HUES64 (cell line): ENCODE measurements at regions not wholly inside any gene's neighbourhood (a gene's known extent, or its start where the extent isn't known, plus 50 kb on each side); places are given as distances from the start of the nearest gene placed in this dataset.

Experiments
- H3K27ac ChIP-seq: 2 replicates; pipeline ENCODE4 v1.7.0; 2013; ENCODE audit warnings: low read depth, low read length, inconsistent platforms
- H3K27me3 ChIP-seq: 2 replicates; pipeline ENCODE4 v1.6.1; 2013; ENCODE audit warnings: mild to moderate bottlenecking, low read length; ENCODE audit not compliant: insufficient read depth
- H3K36me3 ChIP-seq: 2 replicates; pipeline ENCODE4 v1.6.1; 2013; ENCODE audit warnings: mild to moderate bottlenecking, low read length; ENCODE audit not compliant: insufficient read depth
- H3K4me1 ChIP-seq: 2 replicates; pipeline ENCODE4 v1.6.1; 2013; ENCODE audit warnings: mild to moderate bottlenecking, low read length, moderate library complexity; ENCODE audit not compliant: insufficient read depth
- H3K4me3 ChIP-seq: 2 replicates; pipeline ENCODE4 v1.5.1; 2013; ENCODE audit warnings: mild to moderate bottlenecking, low read length, moderate library complexity
- H3K9ac ChIP-seq: 2 replicates; pipeline ENCODE4 v1.6.1; 2013; ENCODE audit warnings: mild to moderate bottlenecking, low read depth, low read length
- H3K9me3 ChIP-seq: 2 replicates; pipeline ENCODE4 v1.6.1; 2013; ENCODE audit warnings: low read depth, low read length; ENCODE audit not compliant: insufficient read depth
- WGBS: fragments of 150-250, 120-280 bp; methylation state at CpG from one replicate; pipeline ENCODE4 v1.1.7; 2013; ENCODE audit warnings: missing lambda C conversion rate; 5-methylcytosine and 5-hydroxymethylcytosine counted together

- Histone ChIP-seq H3K36me3 (no peaks in the 10 kb centered on the region), H3K9me3 (no peaks in the 10 kb centered on the region), H3K9ac (no peak overlapping the region), H3K4me3 (no peak overlapping the region), H3K27me3 (no peaks in the 10 kb centered on the region), H3K4me1 (no peaks in the 10 kb centered on the region), H3K27ac (no peak overlapping the region)
- 93% methylated on average over 4 of the region's 4 CpGs for WGBS
Measured at GRCh38 chr2:21696900-21697299, 573.1 kb downstream of the TDRD15 start.

GRCh38 chr2:21700644-21701043 is 576.9 kb downstream of the TDRD15 start:
- Histone ChIP-seq H3K36me3 (no peaks in the 10 kb centered on the region), H3K4me1 (no peaks in the 10 kb centered on the region), H3K4me3 (no peak overlapping the region), H3K27ac (no peak overlapping the region), H3K27me3 (no peaks in the 10 kb centered on the region), H3K9ac (no peak overlapping the region), H3K9me3 (no peaks in the 10 kb centered on the region)

DNA sequence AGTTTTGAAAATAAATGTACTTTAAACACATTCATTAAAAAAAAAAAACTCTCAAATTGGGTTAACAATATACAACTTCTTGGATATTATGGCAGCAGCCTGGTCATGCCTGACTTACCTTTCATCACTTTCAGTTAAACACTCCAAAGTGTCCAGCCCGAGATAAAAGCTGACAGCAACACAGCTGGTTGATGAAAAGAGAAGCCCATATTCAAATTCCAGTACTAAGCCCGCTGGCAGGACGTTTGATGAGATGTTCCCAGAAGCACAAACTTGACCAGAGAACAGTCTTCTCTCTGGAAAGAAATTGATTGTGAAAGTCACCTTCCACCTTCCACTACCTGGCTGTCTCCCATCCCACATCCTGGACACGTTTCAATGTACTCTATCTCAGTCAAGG is 586.3 kb downstream of the TDRD15 start:
- H3K27ac ChIP-seq: no peak overlapping the region
- H3K36me3 ChIP-seq: no peaks in the 10 kb centered on the region
- no peaks in the 10 kb centered on the region for H3K27me3 ChIP-seq
- no peaks in the 10 kb centered on the region for H3K9me3 ChIP-seq
- no peak overlapping the region for H3K9ac ChIP-seq
- H3K4me3 ChIP-seq: no peak overlapping the region
- H3K4me1 ChIP-seq: no peaks in the 10 kb centered on the region
- WGBS: 86% methylated on average over 4 of the region's 4 CpGs

DNA sequence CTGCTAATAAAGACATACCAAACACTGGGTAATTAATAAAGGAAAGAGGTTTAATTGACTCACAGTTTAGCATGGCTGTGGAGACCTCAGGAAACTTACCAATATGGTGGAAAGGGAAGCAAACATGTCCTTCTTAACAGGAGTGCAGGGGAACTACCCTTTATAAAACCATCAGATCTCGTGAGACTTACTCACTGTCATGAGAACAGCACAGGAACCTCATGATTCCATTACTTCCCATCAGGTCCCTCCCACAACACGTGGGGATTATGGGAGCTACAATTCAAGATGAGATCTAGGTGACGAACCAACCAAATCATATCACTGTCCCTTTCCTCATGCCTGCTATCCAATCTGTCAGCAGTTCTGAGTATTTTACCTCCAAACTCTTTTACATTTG is 586.7 kb downstream of the TDRD15 start:
- Histone ChIP-seq H3K27ac (no peak overlapping the region), H3K27me3 (no peaks in the 10 kb centered on the region), H3K4me3 (no peak overlapping the region), H3K9ac (no peak overlapping the region), H3K36me3 (no peaks in the 10 kb centered on the region), H3K4me1 (no peaks in the 10 kb centered on the region), H3K9me3 (no peaks in the 10 kb centered on the region)
- 87% methylated on average over 3 of the region's 3 CpGs for WGBS

DNA sequence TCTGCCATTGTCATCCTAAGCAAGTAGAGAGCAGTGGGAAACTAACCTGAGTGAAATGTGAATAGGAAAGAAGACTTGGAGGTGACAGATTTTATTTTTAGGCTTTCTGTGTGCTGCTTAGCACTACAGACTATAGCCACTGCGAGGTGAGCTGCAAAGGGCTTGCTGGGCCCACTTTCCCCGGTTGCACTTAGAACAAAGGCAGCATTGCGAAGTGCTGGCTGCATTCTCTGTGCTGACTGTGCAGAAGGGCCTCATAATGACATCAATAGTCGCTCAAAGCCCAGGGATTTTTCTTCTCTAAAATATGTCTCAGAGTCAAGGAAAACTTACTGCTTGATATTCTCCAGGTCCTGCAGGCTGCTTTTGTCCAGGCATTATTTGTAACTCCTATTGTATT is 592.1 kb downstream of the TDRD15 start:
- no peak overlapping the region for H3K4me3 ChIP-seq
- no peak overlapping the region for H3K9ac ChIP-seq
- H3K27ac ChIP-seq: no peak overlapping the region
- WGBS: 81% methylated on average over 4 of the region's 4 CpGs
- no peaks in the 10 kb centered on the region for H3K27me3 ChIP-seq
- H3K4me1 ChIP-seq: 0 out of 2 replicates have a peak, but pooled peaks cover 5% of the 10 kb centered on the region
- H3K9me3 ChIP-seq: no peaks in the 10 kb centered on the region
- no peaks in the 10 kb centered on the region for H3K36me3 ChIP-seq

- H3K4me3 ChIP-seq: no peak overlapping the region
- no peaks in the 10 kb centered on the region for H3K9me3 ChIP-seq
- no peaks in the 10 kb centered on the region for H3K36me3 ChIP-seq
- H3K27me3 ChIP-seq: no peaks in the 10 kb centered on the region
- H3K4me1 ChIP-seq: peaks cover 3% of the 10 kb centered on the region; the same call in 1 of the 2 replicates
- H3K27ac ChIP-seq: no peak overlapping the region
- H3K9ac ChIP-seq: no peak overlapping the region
- 91% methylated on average over 4 of the region's 4 CpGs for WGBS
Measured at GRCh38 chr2:21727101-21727500, 603.3 kb downstream of the TDRD15 start.

- WGBS: 88% methylated on average over 1 of the region's 2 CpGs
- Histone ChIP-seq H3K9ac (no peak overlapping the region), H3K27me3 (no peaks in the 10 kb centered on the region), H3K4me3 (no peak overlapping the region), H3K9me3 (no peaks in the 10 kb centered on the region), H3K36me3 (no peaks in the 10 kb centered on the region), H3K4me1 (peaks cover 3% of the 10 kb centered on the region; the same call in 1 of the 2 replicates), H3K27ac (no peak overlapping the region)
Measured at GRCh38 chr2:21728133-21728532, 604.4 kb downstream of the TDRD15 start.

GRCh38 chr2:21730141-21730540 is 606.4 kb downstream of the TDRD15 start:
- Histone ChIP-seq H3K27me3 (no peaks in the 10 kb centered on the region), H3K9ac (no peak overlapping the region), H3K27ac (no peak overlapping the region), H3K4me3 (no peak overlapping the region), H3K36me3 (no peaks in the 10 kb centered on the region), H3K4me1 (peaks cover 3% of the 10 kb centered on the region; the same call in 1 of the 2 replicates), H3K9me3 (no peaks in the 10 kb centered on the region)
- 92% methylated on average over 3 of the region's 3 CpGs for WGBS

GRCh38 chr2:21740484-21740883 is 616.7 kb downstream of the TDRD15 start:
- Histone ChIP-seq H3K9me3 (no peaks in the 10 kb centered on the region), H3K4me1 (no peaks in the 10 kb centered on the region), H3K4me3 (no peak overlapping the region), H3K9ac (no peak overlapping the region), H3K27me3 (no peaks in the 10 kb centered on the region), H3K27ac (no peak overlapping the region), H3K36me3 (no peaks in the 10 kb centered on the region)
- WGBS: 90% methylated on average over 1 of the region's 2 CpGs

DNA sequence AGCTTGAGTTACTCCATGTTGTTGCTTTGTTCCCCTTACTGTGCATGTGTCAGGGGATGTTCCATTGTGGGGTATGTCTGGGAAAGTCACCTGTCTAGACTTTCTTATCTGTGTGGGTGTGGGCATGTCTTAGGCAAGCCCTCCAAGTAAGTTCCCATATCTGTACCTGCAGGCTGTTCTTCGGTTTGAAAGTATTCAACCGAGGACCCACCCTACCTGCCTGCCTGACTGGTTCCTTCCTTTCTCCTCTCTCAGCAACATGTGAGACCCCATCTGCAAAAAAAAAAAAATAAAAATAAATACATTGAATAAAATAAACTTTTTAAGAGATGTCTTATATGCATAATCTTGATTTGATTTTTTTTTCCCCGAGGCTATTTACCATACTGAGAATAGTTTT is 622.7 kb downstream of the TDRD15 start:
- H3K36me3 ChIP-seq: no peaks in the 10 kb centered on the region
- H3K4me3 ChIP-seq: no peak overlapping the region
- no peaks in the 10 kb centered on the region for H3K4me1 ChIP-seq
- H3K27ac ChIP-seq: no peak overlapping the region
- peaks cover 15% of the 10 kb centered on the region for H3K9me3 ChIP-seq
- no peaks in the 10 kb centered on the region for H3K27me3 ChIP-seq
- H3K9ac ChIP-seq: no peak overlapping the region
- WGBS: 100% methylated on average over 2 of the region's 3 CpGs

DNA sequence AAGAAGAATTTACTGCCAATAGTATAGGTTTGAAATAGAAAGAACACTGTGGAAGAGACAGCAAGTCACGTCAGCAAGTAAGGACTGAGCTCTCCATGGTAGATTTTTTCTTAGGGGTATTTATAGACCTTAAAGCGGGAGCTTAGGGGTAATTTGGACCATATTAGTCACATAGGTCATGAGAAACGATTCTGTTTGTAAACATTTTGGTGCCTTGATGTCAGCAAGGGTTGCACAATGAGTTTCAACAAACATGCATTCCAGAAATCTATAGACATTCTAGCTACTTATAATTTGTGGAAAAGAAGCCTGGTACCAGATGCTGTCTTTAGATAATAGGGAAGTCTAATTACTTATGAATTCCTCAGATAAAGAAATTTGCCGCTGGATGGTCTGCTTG is 624.7 kb downstream of the TDRD15 start:
- H3K27me3 ChIP-seq: no peaks in the 10 kb centered on the region
- no peak overlapping the region for H3K27ac ChIP-seq
- H3K4me1 ChIP-seq: peaks cover 4% of the 10 kb centered on the region; the same call in 1 of the 2 replicates
- no peaks in the 10 kb centered on the region for H3K36me3 ChIP-seq
- H3K4me3 ChIP-seq: no peak overlapping the region
- no peak overlapping the region for H3K9ac ChIP-seq
- peaks cover 15% of the 10 kb centered on the region for H3K9me3 ChIP-seq
- 94% methylated on average over 4 of the region's 4 CpGs for WGBS

DNA sequence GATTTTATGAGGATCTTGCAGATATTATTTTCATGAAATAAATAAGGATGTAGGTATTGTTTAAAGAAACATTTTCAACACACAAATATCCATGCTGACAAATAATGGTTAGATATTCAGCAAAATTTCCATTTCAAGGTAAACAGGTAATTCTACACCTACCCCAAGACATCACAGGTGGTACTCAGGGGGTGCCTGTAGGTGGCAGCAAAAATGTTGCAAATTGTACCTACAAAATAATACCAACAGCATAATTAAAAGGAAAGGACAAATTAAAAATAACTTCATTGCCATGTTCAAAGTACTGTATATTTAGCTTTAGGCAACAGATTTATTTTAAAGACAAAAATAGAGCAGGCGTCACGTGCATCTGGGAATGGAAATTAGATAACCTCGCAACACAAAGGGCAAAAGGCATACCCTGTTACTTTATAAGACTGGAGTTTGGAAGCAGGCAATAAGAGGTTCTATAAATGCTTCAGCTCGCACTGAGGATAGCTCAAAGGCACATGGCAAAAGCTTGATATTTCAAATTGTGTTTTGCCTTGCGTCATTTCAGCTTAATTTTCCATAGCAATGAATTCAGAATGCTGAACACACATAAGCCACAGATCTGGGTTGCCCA is 630.5 kb downstream of the TDRD15 start:
- WGBS: 90% methylated on average over 5 of the region's 5 CpGs
- Histone ChIP-seq H3K4me3 (no peak overlapping the region), H3K9ac (no peak overlapping the region), H3K4me1 (peaks cover 14% of the 10 kb centered on the region), H3K9me3 (no peaks in the 10 kb centered on the region), H3K27ac (no peak overlapping the region), H3K27me3 (no peaks in the 10 kb centered on the region), H3K36me3 (no peaks in the 10 kb centered on the region)
